Daoy (cell line): ENCODE measurements at regions not wholly inside any gene's neighbourhood (a gene's known extent, or its start where the extent isn't known, plus 50 kb on each side); places are given as distances from the start of the nearest gene placed in this dataset.
"Not testable (repeated sequence)": the region's sequence is repeated elsewhere in the genome, so short reads cannot be mapped to it uniquely, and the experiment has no call there.

Source experiments
- DNase-seq: peaks from one replicate; pipeline ENCODE4 v3.0.0-alpha.2; 2015; ENCODE audit warnings: low read depth

DNA sequence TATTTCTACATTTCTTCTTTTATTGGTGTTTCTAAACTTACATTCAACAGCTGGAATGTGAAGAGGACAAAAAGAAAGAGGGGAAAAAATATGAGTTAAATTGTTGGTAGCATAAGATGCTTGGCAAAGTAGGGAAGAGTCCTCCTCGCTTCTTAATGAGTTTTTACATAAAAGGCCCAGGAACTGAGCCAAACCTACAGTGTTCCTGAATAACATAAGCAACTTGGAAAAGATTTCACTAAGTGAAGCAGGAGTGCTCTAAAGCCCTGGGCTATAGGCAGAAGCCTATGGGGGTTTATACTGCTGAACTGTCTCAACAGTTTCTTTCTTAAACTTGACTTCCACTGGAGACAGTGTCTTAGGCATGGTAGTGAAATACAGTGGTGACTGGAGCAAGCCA lies 115.0 kb upstream of the USP25 start:
- no peak for DNase-seq

DNA sequence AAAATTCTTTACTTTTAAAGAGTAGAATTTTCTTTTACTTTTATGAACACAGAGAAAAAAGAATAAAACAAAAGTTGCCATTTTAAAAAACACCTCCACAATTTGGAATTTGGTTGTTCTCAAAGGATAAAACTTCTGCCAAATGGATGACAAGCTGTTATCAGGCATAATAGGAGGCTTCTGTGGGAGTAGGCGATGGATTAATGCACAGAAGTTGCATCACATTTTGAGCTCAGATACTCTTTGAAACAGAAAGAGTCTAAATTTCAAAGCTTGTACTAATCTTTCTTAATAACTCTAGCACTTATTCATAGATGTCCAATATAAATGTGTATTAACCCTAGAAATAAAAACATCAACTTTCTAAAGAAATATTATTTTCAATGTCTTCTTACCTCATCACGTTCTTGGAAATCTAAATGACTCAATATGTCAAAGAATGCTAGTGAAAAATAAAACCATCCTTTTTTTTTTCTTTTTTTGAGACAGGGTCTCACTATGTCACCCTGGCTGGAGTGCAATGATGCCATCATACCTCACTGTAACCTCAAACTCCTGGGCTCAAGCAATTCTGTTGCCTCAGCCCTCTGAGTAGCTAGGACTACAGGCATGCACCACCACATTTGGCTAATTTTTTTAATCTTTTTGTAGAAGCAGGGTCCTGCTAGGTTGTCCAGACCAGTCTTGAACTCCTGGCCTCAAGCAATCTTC lies 112.8 kb upstream of the USP25 start:
- DNase-seq = no peak

DNA sequence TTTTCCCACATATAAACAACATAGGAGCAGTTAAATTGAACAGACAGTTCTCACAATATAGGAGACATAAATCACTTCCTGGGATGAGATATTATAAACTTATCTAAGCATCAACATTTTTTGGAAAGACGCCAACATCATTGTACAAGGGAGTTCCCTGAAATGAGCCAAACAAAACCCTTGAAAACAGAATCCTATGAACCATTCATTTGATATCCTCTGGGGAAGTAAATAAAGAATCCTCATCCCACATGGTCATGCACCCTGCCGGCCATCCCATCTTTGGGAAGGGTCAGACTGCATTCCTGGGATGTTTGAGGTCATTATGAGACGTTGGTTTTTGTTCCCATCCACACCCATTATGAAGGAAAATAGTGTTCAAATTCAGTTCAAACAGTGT lies 111.8 kb upstream of the USP25 start:
- peak; percentile 3 for DNase-seq

DNA sequence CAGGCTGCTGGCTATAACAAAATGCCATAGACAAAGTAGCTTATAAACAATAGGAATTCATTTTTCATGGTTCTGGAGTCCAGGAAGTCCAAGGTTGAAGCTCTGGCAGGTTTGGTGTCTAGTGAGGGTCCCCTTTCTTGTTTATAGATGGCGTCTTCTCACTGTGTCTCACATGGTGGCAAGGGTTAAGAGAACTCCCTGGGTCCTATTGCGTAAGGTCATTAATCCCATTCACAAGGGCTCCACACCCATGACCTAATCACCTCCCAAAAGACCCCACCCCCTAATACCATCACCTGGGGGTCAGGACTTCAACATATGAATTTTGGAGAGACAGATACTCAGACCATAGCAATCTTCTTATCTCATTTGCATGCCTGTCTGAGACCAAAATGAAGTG lies 108.9 kb upstream of the USP25 start:
- DNase-seq = no peak

DNA sequence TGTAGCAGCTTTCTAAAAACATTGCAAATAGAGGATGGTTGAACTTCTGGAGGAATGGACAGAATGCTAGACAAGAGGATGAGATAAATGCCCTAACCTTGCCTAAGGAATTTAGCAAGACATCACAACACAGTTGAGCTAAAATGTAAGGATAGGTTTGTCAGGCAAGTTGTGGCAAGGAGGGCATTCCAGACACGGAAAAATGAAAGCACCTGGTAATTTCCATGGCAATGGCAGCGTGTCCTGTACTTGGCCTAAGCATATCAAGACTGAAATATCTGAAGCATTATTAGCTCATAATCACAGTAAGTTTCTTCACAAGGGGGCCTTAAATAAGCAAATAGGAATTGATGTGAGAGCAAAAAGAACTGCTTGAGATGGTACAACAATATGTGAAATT lies 105.1 kb upstream of the USP25 start:
- DNase-seq = no peak

DNA sequence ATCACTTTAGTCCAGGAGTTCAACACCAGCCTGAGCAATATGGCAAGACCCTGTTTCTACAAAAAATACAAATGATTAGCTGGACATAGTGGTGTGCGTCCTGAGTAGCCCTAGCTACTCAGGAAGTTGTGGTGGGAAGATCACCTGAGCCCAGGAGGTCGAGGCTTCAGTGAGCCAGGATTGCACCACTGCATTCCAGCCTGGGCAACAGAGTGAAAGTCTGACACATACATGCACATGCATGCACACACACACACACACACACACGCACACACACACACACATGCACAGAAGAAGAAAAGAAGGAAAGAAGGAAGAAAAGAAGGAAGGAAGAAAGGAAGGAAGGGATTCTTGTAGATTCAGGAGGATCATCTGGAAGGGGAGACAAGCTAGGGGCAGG lies 104.4 kb upstream of the USP25 start:
- no peak for DNase-seq

DNA sequence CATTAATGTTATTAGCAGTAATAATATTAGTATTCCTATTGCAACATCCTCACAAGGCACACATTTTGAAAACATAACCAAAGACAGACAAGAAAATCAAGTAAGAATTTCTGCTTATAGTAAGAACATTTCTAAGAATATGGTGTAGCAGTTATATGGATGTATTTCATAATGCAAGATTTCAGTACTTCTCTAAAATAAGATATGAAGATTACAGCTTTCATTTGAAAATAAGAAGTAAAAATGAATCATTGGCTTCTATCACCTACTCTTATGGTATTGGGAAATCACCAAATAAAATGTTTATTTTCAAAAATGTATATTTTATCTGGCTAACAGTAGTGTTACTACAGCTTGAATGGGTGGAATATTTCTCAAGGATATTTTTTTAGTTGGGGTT lies 103.8 kb upstream of the USP25 start:
- DNase-seq = no peak

DNA sequence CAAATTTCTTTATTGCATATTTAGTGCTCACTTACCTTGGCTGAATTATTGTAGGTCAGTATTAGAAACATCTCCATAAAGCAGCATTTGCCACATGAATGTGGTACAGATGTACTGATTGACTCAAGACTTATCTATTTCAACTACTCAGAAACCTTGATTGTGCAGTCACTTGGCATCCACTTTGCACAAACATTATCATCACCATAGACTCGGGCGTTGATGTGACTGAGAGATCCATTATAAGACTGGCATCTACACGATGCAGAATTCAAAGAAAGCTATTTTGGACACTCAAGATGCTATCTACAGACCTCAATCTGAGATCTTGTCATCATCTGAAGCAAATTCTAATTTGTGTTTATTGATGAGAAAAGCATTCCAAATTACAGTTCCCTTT lies 102.8 kb upstream of the USP25 start:
- no peak for DNase-seq

DNA sequence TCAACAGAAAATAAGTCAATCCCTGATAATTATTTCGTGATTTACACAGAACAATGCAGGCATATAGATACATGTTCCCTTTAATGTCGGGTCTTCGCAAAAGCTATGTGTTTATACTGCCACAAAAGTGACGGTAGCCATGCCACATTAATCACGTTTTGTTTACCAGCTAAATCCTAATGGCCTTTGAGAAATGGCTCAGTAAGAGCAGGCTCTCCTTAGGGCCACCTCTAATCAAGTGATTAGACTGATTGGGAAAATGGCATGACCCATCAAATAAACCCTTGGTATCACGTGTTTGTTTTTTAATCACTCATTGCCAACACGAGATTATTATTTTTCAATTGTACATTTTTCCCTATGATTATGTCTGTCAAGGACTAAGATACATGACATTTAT lies 102.0 kb upstream of the USP25 start:
- no peak for DNase-seq

DNA sequence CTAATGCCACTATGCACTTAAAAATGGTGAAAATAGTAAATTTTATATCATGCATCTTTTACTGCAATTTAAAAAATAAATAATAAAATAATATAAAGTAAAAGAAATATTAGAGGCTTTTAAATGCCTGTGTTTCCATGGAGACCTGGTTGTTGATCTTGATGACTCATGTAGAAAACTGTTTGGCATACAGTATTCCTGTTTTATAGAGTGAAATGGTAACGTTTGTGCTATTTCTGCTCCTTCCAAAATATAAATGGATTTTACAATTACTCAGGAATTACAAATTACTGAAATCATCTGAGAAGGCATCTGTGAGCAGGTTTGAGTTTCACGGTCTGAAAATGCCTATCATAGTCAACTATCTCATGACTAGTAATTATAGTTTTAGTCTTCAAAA lies 98.4 kb upstream of the USP25 start:
- no peak for DNase-seq

DNA sequence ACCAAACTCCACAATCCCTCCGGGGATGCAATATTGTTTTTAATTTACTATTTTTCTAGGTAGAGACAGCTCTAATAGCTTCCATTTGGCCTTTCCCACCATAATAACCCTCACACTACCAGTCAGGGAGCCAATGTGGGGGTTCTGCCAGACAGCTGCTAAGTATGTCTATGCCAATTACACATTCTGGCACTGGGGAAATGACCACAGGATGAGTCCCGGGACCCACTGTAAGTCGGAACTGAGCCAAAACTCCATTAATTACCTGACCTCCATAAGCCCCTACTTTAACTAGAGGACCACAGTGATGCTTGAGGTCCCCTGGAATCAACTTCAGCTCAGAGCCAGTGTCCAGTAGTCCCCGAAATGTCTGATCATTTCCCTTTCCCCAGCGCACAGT lies 95.2 kb upstream of the USP25 start:
- not testable (repeated sequence) for DNase-seq

DNA sequence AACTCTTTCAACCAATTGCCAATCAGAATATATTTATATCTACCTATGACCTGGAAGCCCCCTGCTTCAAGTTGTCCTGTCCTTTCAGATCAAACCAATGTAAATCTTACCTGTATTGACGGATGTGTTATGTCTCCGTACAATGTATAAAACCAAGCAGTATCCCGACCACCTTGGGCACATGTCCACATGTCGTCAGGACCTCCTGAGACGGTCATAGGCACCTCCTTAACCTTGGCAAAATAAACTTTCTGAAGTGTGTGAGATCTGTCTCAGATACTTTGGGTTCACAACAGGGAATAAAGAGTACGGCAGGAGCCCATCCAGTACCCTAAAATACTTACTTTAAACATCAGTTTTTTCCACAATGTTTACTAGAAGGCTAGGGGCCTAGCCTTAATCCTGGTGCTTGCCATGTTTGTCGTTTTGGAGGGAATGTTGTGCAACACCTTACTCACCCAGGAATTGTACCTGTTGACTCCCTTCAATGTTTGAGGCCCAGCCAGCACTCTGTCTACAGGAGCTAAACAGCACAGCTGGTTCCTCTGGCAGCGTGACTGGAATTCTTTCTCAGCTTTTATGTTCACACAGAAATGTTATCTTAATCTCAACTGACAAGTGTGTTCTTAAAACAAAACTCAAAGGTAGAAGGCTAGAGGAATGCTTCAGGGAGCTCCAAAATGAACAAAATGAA lies 90.8 kb upstream of the USP25 start:
- DNase-seq = no peak

DNA sequence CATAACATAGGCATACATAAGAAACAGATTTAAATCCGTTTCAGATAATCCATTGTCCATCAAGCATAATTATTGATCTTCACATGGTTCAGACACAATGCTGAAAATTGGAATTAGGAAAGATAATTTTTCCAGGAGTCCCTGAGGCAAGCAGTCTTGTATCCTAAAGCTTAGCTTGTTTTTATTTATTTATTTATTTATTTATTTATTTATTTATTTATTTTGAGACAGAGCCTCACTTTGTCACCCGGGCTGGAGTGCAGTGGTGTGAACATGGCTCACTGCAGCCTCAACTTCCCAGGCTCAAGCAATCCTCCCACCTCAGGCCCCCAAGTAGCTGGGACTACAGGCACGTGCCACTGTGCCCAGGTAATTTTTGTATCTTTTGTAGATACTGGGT lies 89.7 kb upstream of the USP25 start:
- DNase-seq = not testable (repeated sequence)

DNA sequence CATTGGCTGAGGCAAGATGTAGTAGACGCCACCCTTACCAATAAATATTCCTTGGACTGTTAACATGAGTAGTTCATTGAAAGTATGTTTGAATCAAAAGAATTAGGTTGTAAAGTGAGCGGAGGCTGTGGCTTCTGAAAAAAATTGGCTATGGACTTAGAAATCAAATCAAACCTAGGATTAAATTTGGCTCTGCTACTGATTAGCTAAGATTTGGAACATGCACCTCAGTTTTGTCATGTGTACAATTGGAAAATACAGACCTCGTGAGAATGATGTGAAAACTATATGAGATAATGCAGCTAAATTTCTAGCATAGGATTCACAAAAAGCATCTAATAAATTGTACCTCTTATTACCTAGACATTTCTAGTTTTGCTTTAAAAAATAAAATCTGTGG lies 85.3 kb upstream of the USP25 start:
- no peak for DNase-seq

DNA sequence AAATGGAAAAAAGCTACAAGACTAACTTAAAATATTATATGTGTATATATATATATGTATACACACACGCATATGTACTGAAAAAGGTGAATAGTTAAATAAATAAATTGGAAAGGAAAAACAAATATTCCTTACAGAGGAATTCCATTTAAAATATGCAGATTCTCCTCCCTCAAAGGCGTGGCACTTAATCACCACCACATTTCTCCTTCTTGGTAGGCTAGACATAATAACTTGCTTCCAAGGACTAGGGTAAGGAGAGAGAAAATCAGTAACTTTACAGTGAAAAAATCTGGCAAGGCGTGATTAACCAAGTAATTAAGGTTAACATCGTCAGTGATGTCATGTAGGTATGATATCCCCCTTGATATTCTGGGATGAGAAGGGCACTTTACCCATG lies 84.0 kb upstream of the USP25 start:
- DNase-seq = no peak

DNA sequence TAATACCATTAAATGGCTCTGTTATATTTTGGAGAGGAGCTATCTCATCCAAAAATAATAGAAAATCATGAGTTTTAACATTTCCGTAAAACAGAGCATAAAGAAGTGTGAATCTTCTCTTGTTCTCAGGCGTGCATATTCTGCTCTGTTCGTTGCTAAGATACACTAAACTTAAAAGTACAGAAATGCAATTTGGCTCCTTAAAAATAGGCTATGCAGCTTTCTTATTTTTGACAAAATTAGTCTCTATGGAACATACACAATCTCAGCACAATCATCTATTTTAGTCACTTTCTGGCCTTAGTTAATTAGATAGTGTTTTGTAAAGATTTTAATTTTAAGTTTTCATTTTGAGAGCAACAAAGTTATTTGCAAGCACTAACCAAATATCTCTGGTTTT lies 79.0 kb upstream of the USP25 start:
- no peak for DNase-seq

DNA sequence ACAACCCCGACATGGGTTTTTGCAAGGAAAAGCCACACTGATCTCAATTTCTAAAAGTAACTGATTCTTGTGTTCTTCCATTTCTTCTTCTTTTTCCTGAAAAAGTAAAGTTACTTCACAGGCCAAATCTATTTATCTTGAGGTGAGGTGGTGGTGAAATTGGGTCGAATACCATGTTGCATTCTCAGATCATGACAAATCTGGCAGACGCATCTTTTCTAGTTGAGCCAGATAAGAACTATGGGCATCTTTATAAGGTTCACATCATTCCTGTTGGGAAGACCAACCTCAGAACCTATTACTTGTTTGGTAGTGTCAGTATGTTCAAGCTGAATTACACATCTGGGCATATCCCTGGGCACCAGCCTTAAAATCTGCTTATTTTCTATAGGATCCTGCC lies 78.6 kb upstream of the USP25 start:
- no peak for DNase-seq

DNA sequence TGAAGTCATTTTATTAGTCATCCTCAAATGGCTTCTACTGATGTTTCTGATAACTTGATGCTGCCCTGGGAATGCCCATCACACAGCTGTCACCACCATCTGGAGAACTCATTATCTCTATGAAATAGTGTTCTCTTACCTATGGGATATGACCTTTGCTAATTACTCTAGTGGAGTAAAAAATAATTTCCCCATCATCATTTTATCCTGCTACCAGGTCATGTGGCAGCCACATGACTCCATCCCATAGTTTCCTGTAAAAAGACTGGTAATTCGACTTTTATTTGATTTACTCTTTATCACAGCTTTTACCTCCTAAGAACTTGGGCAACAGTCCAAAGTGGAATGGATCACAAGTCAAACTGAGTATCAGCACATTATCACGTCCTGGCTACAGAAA lies 76.1 kb upstream of the USP25 start:
- DNase-seq = no peak

DNA sequence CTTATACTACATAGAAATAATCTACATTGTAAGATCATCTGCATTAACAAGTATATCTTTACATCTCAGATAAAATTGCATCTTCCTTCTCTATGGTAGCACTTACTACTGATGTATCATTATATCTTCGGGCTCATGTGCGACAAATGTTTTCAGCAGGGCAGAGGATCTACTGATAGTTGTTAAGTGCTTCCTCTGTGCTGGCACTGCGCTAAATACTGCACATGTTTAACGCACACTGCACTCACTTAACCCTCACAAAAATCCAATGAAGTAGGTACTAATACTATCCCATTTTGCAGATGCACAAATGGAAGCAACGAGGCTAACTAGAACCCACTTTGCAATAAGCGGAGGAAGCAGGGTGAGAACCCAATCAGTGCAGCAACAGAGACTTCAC lies 75.6 kb upstream of the USP25 start:
- DNase-seq = no peak

DNA sequence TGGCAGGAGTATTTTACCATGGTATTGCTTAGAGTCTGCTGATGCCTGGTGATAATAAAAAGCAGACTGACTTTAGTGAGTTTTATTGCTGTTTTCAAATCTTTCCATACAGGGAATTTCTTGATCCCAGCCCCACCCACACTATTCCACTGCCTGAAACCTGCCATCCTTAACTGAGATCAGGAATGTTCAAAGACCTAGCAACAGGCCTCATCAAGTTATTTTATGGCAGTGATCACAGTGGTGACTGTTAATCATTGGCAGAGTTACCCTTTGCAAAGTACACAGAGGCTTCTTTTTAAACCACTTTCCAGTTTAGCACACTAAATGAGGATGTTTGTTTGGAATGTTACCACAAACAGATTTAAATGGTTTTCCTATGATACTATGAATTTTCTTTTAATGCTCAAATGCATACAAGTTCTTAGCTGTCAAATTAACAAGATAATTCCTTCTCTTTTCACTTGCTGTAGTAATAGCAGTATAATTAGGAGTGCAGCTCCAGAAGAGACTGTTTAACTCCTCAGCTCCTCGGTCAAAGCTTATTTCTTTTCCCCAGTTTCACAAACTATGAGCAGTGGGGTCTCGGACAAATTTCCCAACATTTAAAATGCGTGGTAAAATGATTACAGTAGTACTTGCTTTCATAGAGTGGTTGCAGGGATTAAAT lies 69.9 kb upstream of the USP25 start:
- DNase-seq = no peak

DNA sequence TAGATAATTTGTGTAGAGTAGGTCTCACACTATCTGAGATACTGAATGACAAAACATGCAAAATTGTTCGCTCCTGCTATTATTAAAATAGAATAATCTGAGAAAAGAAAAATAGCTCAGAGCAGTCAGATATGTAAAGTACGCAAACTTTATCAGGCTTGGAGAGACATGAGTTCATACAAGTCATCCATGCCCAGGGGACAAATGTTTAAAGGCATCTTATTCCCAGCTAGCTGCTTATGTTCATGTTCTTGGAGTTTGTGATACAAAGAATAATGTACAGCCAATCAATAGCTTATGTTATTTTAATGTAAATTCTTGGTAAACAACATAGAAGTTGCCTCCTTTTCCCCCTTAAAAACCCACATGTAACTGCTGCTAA lies 69.4 kb upstream of the USP25 start:
- no peak for DNase-seq

DNA sequence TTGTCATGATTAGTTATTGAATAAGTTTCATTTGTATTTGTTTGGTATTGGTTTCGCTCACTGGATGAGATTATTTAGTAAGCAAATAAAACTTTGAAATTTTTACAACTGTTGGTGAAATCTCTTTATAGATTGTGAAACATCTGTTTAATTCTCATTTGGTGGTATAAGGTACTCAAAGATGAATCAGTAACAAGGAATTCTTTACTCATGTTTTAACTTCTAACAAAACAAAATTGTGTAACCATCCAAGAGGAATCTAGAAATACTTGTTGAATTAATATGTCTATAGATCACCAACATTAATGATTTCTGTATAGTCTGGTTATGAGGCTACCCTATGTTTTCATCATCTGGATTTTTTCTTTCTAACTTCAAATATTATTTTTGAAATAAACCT lies 62.8 kb upstream of the USP25 start:
- no peak for DNase-seq

DNA sequence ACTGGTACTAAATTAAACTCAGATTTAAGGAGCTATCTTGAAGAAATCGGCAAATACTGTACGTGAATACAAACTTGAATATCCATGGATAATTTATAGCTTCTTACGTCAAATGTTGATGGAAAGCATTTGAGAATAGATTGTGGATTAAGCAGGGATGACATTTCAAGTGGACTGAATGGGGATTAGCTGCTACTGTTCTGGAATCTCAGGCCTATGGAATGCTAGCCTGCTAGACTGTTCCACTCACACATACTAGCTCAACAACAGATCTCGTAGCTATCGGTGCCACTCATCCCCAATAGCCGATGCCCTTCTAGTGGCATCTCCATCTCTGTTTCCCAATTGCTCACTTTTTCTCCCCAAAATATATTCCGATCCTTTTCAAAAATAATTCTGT lies 62.0 kb upstream of the USP25 start:
- DNase-seq = no peak
